SU-DHL-6 (cell line): ENCODE measurements at regions not wholly inside any gene's neighbourhood (a gene's known extent, or its start where the extent isn't known, plus 50 kb on each side); places are given as distances from the start of the nearest gene placed in this dataset.

Source experiments
- CTCF ChIP-seq: fragments of 200-600 bp; sonication (generic); IDR thresholded peaks from one replicate; pipeline ENCODE4 v1.5.1; 2017; ENCODE audit warnings: antibody characterized with exemption, mild to moderate bottlenecking, low read length, moderate library complexity; ENCODE audit not compliant: insufficient read depth, poor library complexity, severe bottlenecking
- EZH2phosphoT487 ChIP-seq: fragments of 200-600 bp; sonication (generic), shearing (Covaris generic); conservative IDR thresholded peaks from 2 replicates; pipeline ENCODE4 v1.6.1; 2018; ENCODE audit warnings: mild to moderate bottlenecking, antibody characterized with exemption, low read length, moderate library complexity, mixed read lengths

- no peak for TF ChIP-seq EZH2phosphoT487
- no peak for TF ChIP-seq CTCF
Measured at GRCh38 chr10:55223352-55223751, 422.3 kb upstream of the PCDH15 start.
